ENCODE measurements at regions not wholly inside any gene's neighbourhood (a gene's known extent, or its start where the extent isn't known, plus 50 kb on each side); places are given as distances from the start of the nearest gene placed in this dataset.

DNA sequence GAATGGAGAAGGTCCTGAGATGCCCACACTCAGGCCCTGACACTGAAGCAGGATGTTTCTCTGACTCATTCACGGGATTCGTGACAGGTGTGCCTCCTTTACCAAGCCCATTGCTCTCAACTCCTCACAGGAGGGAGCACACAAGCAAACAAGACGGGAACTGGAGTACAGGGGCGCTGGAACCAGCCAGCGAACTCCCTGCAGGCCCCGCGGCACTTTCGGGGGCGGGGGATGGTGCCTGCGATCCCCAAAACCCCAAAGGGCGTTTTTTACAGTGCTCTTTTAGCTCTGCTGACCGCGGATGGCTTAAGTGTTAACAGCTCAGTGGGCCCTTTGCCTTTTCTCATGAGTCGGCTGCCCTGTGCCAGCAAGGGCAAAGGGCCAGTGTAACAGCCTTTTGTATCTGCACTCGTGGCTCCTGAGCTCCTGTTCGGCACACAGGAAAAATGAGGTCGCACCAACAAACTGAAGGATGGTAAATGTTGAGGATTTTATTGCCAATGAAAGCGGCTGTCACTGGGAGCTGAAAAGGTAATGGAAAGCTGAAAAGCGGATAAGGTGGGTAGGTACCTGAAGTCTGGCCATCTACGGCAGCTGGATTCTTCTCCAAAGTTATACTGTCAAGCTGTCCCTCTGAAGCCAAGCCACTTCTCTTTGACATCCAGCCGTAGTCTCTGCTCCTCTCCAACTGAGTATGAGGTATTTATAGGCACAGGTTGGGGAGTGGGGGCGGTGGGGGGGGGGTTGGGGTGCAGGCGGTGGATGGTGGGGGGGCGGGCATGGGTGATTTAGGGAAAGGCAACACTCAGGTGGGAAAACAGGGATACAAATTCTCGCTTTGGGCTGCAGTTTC, 65.0 kb upstream of the TRPC4 start:
- DNase-seq (ENCODE audit: low read depth) = no peak

DNA sequence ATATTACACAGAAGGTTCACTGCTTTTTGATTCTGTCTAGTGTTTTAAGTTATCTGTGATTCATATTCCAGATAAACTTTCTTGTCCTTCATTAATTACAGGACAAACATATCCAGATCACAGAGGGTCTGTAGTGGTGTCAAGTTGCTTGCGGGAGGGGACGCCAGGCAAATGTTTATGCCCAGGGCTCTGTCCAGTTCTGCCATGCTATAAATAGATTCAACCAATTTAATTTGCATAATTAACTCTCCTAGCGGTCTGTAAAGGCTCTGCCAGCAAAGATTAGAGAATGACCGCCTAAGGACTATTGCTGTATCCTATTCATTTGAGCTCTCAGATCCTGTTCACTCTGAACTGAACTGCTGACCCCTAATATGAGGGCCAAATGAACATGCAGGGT, 59.7 kb upstream of the TRPC4 start:
- no peak for DNase-seq (ENCODE audit: low read depth)

DNA sequence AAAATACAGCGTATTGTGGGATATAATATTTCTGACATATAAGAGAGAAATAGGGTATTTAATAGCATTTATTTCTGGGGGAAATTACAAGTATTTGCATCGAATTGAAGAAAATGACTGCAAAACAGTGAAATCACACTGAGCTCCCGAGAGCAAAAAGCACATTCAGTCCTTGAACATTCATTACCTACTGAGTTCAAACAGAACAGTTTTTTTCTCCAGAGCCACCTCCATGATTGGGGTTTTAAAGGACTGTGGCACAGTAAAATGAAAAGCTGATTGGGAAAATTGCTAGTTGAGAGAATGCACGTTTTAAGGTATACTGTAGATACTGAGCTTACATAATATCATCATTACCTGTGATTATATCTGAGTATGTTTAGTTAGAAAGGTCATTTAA, 58.0 kb upstream of the TRPC4 start:
- DNase-seq (ENCODE audit: low read depth) = no peak

DNA sequence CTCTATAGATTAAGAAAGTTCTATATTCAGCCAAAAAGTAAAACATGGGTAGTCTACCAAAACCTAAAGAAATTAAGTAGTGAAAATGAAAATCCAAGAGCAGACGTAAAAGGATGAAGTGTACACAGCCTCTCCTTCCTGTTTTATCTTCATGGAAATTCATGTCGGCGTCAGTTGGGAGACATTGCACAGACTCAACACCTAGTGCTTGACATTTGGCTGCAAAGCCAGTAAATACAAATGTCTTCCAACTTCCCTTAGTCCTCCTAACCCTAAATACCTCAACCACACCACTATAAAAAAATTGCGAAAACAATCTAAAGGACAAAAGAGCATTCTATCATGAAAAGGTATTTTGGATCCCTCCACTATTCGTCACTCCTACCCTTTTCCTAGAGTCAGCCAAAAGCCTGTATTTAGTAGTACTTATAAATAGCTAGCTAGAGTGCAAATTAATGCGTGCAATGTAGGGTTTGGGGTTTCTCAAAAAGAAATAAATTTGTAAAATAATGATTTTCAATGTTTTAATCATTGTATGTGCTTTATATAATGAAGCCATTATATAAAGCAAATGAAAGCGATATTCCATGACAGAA, 56.4 kb upstream of the TRPC4 start:
- no peak for DNase-seq (ENCODE audit: low read depth)

DNA sequence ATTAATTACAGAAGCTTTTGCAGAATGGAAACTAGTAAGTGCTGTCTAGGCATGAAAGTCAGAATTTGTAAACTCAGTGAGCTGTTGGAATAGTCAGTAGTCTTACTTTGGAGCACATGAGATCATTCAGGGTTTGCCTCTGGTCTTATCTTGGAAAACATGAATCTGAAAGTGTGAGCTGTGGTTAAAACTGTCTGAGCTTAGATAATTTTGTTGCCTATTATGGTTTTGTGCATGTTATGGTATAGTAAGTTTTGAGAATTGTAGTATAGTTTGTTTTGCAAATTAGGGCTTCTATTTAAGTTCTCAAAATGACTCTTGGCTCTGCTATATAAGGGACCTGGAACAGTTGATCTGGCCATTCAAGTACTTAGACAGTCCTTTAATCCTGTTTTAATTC, 53.7 kb upstream of the TRPC4 start:
- DNase-seq (ENCODE audit: low read depth) = no peak

DNA sequence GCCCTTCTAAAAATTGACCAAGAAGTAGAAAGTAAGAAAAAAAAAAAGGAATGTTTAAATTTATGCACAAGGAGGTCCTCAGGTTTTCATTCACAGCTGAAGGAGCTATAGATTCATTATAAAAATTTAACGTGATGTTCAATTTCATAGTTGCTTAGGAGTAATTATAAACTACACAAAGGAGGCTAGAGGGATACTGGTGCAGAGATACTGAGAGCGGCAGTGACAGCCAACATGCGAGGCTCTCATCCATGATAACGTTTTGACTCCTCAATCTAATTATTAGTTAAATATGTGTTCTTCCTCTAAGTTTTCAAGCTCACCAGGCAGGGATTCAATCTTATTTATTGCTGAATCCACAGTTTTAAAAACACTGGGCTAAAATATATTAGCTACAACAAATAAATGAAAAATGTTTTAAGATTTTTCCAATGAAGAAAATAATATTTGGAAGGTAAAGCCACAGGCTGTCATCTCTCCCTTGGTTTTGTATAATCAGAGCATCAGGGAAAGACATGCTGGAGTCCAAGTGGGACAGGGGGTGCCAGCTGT, 49.8 kb upstream of the TRPC4 start:
- no peak for DNase-seq (ENCODE audit: low read depth)

All from stromal cell of bone marrow (primary cell).